GM23338 (cell line): ENCODE measurements at regions not wholly inside any gene's neighbourhood (a gene's known extent, or its start where the extent isn't known, plus 50 kb on each side); places are given as distances from the start of the nearest gene placed in this dataset.

Experiments
- EZH2phosphoT487 ChIP-seq: fragments of 200-600 bp; sonication (generic); IDR thresholded peaks from one replicate; pipeline ENCODE4 v1.8.1; 2018; ENCODE audit warnings: antibody characterized with exemption; ENCODE audit not compliant: unreplicated experiment
- POLR2AphosphoS5 ChIP-seq: IDR thresholded peaks from 2 replicates; pipeline ENCODE4 v1.6.1; 2016; ENCODE audit warnings: antibody characterized with exemption, low read depth
- TF ChIP-seq, protein P1 (sequence below), 2 experiments: fragments of 200-600 bp in 1 of 2; sonication (generic) in 1 of 2; conservative IDR thresholded peaks; 2 replicates each; pipeline versions ENCODE4 v1.5.1 to v1.6.1; 2016 to 2017; ENCODE audit warnings: antibody characterized with exemption in 2 of 2, low read depth in 2 of 2, mild to moderate bottlenecking in 2 of 2, moderate library complexity in 1 of 2
- TF ChIP-seq, protein P2 (sequence below): IDR thresholded peaks from one replicate; pipeline ENCODE4 v1.6.1; 2018; ENCODE audit warnings: antibody characterized with exemption; ENCODE audit not compliant: unreplicated experiment

DNA sequence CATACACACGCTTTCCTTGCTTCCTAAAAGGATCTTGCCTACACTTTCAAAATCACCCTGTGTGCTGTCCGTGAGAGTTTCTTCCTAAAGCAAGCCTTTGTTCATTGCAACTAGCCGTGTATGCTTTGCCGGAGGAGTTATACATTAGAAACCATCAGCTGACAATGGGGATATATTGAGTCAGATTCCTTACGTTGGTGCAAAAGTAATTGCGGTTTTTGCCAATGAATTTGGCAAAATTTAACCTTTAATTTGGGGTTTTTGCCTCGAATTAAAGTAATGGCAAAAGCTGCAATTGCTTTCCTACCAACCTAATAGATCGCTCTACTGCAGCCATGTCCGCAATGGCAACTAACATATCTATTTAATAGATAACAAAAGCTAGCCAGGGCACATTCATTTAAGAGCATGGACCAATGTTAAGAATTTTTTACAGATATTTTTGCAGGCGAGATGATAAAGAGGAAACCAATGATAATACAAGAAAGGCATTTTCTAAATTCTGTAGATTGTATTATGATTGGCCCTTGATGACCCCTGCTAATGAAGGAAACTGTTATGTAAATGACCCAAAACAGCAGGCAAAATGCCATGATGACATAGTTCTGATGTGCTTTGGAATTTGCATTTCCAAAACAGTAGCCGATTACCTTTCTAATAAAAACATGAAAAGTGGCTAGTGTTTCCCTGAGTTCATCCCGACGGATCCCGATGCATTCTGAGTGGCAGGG is 184.8 kb upstream of the NRP1 start:
- TF ChIP-seq, protein P1, sequence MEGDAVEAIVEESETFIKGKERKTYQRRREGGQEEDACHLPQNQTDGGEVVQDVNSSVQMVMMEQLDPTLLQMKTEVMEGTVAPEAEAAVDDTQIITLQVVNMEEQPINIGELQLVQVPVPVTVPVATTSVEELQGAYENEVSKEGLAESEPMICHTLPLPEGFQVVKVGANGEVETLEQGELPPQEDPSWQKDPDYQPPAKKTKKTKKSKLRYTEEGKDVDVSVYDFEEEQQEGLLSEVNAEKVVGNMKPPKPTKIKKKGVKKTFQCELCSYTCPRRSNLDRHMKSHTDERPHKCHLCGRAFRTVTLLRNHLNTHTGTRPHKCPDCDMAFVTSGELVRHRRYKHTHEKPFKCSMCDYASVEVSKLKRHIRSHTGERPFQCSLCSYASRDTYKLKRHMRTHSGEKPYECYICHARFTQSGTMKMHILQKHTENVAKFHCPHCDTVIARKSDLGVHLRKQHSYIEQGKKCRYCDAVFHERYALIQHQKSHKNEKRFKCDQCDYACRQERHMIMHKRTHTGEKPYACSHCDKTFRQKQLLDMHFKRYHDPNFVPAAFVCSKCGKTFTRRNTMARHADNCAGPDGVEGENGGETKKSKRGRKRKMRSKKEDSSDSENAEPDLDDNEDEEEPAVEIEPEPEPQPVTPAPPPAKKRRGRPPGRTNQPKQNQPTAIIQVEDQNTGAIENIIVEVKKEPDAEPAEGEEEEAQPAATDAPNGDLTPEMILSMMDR (conservative IDR thresholded peaks at IDR 0.05; ENCODE audit: low read depth in 2 of 2), result no peak
- TF ChIP-seq POLR2AphosphoS5 (no peak), EZH2phosphoT487 (no peak)
- TF ChIP-seq, protein P2, sequence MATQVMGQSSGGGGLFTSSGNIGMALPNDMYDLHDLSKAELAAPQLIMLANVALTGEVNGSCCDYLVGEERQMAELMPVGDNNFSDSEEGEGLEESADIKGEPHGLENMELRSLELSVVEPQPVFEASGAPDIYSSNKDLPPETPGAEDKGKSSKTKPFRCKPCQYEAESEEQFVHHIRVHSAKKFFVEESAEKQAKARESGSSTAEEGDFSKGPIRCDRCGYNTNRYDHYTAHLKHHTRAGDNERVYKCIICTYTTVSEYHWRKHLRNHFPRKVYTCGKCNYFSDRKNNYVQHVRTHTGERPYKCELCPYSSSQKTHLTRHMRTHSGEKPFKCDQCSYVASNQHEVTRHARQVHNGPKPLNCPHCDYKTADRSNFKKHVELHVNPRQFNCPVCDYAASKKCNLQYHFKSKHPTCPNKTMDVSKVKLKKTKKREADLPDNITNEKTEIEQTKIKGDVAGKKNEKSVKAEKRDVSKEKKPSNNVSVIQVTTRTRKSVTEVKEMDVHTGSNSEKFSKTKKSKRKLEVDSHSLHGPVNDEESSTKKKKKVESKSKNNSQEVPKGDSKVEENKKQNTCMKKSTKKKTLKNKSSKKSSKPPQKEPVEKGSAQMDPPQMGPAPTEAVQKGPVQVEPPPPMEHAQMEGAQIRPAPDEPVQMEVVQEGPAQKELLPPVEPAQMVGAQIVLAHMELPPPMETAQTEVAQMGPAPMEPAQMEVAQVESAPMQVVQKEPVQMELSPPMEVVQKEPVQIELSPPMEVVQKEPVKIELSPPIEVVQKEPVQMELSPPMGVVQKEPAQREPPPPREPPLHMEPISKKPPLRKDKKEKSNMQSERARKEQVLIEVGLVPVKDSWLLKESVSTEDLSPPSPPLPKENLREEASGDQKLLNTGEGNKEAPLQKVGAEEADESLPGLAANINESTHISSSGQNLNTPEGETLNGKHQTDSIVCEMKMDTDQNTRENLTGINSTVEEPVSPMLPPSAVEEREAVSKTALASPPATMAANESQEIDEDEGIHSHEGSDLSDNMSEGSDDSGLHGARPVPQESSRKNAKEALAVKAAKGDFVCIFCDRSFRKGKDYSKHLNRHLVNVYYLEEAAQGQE, result no peak
